ENCODE measurements at regions not wholly inside any gene's neighbourhood (a gene's known extent, or its start where the extent isn't known, plus 50 kb on each side); places are given as distances from the start of the nearest gene placed in this dataset.
"Not testable (repeated sequence)": the region's sequence is repeated elsewhere in the genome, so short reads cannot be mapped to it uniquely, and the experiment has no call there.

DNA sequence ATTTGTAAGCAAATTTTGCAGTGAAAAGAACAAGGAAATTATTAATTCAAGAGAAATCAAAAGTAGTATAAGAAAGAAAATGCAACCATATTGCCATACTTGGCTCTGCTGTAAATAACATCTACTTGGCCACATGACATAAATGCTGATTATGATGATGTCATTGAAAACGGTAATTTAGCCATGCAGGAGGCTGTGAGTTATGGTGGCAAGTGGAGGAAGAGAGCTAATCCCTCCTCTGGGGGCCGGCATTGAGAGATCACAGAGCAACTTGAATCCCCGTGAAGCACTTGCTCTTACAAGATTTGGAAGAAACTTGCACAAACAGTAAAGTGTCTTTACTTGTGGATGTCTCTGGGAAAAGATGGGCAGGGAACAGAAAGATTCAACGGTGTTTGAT, 456.6 kb downstream of the PREX1 start:
- no peak overlapping the region for H3K27ac ChIP-seq
- H3K4me1 ChIP-seq (ENCODE audit: control insufficient read depth in 1 of 2, insufficient read depth in 1 of 2, low read depth in 1 of 2, low read length in 1 of 2), result no peaks in the 10 kb centered on the region
- peaks cover 56% of the 10 kb centered on the region for H3K27me3 ChIP-seq
- no peak overlapping the region for H3K4me3 ChIP-seq (ENCODE audit: low read depth in 1 of 2, low read length in 1 of 2)
- TF ChIP-seq, protein P1, sequence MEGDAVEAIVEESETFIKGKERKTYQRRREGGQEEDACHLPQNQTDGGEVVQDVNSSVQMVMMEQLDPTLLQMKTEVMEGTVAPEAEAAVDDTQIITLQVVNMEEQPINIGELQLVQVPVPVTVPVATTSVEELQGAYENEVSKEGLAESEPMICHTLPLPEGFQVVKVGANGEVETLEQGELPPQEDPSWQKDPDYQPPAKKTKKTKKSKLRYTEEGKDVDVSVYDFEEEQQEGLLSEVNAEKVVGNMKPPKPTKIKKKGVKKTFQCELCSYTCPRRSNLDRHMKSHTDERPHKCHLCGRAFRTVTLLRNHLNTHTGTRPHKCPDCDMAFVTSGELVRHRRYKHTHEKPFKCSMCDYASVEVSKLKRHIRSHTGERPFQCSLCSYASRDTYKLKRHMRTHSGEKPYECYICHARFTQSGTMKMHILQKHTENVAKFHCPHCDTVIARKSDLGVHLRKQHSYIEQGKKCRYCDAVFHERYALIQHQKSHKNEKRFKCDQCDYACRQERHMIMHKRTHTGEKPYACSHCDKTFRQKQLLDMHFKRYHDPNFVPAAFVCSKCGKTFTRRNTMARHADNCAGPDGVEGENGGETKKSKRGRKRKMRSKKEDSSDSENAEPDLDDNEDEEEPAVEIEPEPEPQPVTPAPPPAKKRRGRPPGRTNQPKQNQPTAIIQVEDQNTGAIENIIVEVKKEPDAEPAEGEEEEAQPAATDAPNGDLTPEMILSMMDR (IDR thresholded peaks at IDR 0.05), result no peak
- no peaks in the 10 kb centered on the region for H3K9me3 ChIP-seq
- H3K36me3 ChIP-seq, result no peaks in the 10 kb centered on the region

DNA sequence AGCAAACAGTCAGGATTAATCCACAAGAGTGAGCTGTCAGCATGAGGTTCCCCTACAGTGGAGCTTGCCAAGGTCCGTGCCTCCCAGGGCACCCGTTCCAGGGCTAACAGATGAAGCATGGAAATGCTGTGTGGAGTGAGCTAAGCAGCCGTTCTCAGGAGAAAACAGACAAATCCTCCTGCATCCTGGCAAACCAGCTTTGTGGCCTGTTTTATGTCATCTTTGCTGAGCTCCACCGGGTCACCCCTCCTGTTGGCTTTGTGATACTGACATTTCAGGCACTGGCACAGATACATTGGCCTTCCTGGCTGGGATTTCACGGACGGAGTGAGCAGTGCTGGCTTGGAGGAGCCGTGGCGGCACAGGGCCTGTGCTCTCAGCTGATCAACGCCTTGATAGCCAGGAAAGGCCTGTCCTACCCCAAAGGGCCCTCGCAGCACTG, 459.2 kb downstream of the PREX1 start:
- H3K4me1 ChIP-seq (ENCODE audit: control insufficient read depth in 1 of 2, insufficient read depth in 1 of 2, low read depth in 1 of 2, low read length in 1 of 2); H3K27ac ChIP-seq; H3K9me3 ChIP-seq; H3K4me3 ChIP-seq (ENCODE audit: low read depth in 1 of 2, low read length in 1 of 2); H3K36me3 ChIP-seq: not testable (repeated sequence)
- peaks cover 31% of the 10 kb centered on the region for H3K27me3 ChIP-seq

DNA sequence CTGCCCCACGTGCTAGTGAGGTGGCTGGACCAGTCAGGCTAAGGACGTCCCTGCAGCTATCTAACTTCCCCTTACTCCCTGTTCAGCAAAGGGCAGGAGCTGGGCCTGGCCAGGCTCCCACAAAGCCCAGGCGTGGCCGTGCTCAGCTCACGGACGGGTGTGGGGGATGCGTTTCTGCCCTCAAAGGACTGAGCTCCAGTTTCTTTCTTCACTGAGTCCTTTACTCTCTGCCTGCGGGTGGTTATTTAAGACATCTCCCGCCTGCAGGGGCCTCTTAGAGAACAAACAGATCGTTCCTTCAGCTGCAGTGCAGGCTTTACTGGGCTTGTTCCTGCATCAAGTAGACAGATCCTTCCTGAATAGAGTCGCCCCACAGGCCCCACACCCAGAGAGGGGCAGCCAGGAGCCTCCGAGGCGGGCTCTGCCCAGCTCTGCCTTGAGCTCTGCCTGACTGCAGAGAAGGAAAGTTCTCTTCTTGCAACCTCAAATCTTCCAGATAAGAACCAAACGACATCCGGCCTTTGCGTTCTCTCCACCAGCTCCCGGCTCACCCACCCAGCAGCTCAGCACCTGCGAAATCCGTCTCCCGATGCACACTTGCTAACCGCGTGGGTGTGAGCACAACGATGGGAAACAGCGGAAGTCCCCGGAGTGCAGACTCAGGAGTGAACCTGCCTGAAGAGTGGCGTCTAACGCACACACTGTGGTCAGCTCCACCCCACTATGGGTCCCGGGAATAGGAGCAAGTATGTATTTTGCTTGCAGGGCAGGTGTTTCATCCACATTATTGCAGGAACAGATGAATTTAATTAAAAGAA, 460.0 kb downstream of the PREX1 start:
- H3K27ac ChIP-seq; H3K4me1 ChIP-seq (ENCODE audit: control insufficient read depth in 1 of 2, insufficient read depth in 1 of 2, low read depth in 1 of 2, low read length in 1 of 2); H3K36me3 ChIP-seq; H3K4me3 ChIP-seq (ENCODE audit: low read depth in 1 of 2, low read length in 1 of 2); H3K9me3 ChIP-seq: not testable (repeated sequence)
- peaks cover 30% of the 10 kb centered on the region for H3K27me3 ChIP-seq

DNA sequence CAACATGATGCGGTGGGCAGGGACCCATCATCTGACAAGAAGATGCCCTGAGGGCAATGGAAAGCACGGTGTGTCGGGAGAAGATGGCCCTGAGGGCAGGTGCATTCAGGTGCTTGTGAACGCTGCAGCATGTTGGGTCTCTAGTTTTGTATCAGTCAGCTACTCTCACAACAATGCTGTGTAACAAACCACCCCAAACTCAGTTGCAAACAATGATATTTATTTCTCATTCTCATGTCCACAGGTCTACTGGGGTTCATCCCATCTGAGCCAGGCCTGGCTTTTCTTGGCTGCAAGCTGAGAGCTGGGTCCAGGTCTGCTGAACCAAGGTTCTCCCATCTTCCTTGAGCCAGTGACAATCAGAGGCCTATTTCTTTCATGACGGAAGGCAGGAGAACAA, 461.6 kb downstream of the PREX1 start:
- TF ChIP-seq, protein P1 (IDR thresholded peaks at IDR 0.05), result no peak
- H3K27ac ChIP-seq, result no peak overlapping the region
- no peaks in the 10 kb centered on the region for H3K9me3 ChIP-seq
- H3K36me3 ChIP-seq, result no peaks in the 10 kb centered on the region
- H3K4me1 ChIP-seq (ENCODE audit: control insufficient read depth in 1 of 2, insufficient read depth in 1 of 2, low read depth in 1 of 2, low read length in 1 of 2), result no peaks in the 10 kb centered on the region
- no peak overlapping the region for H3K4me3 ChIP-seq (ENCODE audit: low read depth in 1 of 2, low read length in 1 of 2)
- H3K27me3 ChIP-seq, result peaks cover 30% of the 10 kb centered on the region

DNA sequence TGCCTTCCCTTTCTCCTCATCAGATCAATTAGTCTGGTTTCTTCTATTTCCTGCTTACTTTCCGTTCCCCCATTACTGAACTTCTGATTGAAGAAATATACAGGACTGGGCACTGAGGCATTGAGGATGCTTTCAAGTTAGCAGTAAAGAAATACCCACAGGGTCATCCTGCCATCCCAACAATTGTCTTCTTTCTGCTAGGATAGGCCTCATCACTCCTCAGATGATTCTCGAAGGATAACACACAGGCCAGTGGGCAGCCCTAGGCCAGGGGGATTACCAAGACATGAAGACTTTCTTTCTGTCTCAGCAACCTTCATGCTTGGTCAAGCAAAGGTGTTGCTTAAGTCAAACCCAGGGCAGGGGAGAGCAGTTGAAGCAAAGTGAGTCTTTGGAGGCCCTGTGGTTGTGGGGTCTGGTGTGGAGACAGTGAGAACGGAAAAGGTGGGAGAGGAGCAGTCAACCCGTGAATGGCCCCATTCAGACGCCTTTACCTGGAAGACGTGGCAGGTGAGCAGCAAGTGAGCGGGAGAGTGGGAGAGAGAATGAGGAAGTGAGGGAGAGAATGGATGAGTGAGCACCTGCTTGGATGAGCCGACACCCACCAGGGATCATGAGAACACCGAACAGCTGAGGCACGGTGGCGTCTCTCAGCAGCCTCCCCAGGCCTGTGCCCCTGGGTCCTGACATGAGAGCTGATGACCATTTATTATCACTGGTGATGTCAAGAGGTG, 462.9 kb downstream of the PREX1 start:
- peaks cover 30% of the 10 kb centered on the region for H3K27me3 ChIP-seq
- no peaks in the 10 kb centered on the region for H3K9me3 ChIP-seq
- H3K4me1 ChIP-seq (ENCODE audit: control insufficient read depth in 1 of 2, insufficient read depth in 1 of 2, low read depth in 1 of 2, low read length in 1 of 2), result no peaks in the 10 kb centered on the region
- H3K36me3 ChIP-seq, result no peaks in the 10 kb centered on the region
- H3K4me3 ChIP-seq (ENCODE audit: low read depth in 1 of 2, low read length in 1 of 2), result no peak overlapping the region
- no peak overlapping the region for H3K27ac ChIP-seq
- TF ChIP-seq, protein P1 (IDR thresholded peaks at IDR 0.05), result no peak

DNA sequence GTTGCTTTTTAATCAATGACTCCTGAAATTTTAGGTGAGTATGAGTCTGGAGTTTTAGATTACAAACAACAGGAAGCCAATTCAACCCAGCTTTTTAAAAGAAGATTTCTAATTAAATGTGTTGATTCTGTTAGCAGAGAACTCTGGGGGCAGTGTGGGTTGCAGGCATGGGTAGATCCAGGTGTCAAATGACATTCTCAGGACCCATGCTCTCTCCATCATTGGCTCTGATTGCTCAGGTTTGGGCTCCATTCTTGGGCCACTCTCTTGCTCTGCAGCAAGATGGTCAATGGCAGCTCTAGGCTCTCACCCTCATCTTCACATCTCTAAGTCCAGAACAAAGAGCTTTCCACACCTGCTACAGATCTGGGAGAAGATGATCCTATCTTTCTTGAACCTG, 463.7 kb downstream of the PREX1 start:
- Histone ChIP-seq H3K27me3 (peaks cover 28% of the 10 kb centered on the region), H3K4me3 (ENCODE audit: low read depth in 1 of 2, low read length in 1 of 2) (no peak overlapping the region), H3K9me3 (no peaks in the 10 kb centered on the region), H3K27ac (no peak overlapping the region), H3K36me3 (no peaks in the 10 kb centered on the region), H3K4me1 (ENCODE audit: control insufficient read depth in 1 of 2, insufficient read depth in 1 of 2, low read depth in 1 of 2, low read length in 1 of 2) (no peaks in the 10 kb centered on the region)
- TF ChIP-seq, protein P1 (IDR thresholded peaks at IDR 0.05), result no peak
